DOHH2 (cell line): ENCODE measurements at regions not wholly inside any gene's neighbourhood (a gene's known extent, or its start where the extent isn't known, plus 50 kb on each side); places are given as distances from the start of the nearest gene placed in this dataset.

Source experiments
- CTCF ChIP-seq: fragments of 200-600 bp; sonication (generic); IDR thresholded peaks from one replicate; pipeline ENCODE4 v1.5.1; 2014; ENCODE audit warnings: antibody characterized with exemption, mild to moderate bottlenecking, low read depth, low read length; ENCODE audit not compliant: poor library complexity, severe bottlenecking
- EZH2phosphoT487 ChIP-seq: fragments of 200-600 bp; sonication (generic); IDR thresholded peaks from 2 replicates; pipeline ENCODE4 v1.6.1; 2017; ENCODE audit warnings: borderline replicate concordance, mild to moderate bottlenecking, antibody characterized with exemption, low read length, moderate library complexity, mixed read lengths

- TF ChIP-seq CTCF (no peak), EZH2phosphoT487 (no peak)
Observed at GRCh38 chr5:21574438-21574837, 1278.7 kb downstream of the CDH12 start.
